GM18951 (cell line): ENCODE measurements at regions not wholly inside any gene's neighbourhood (a gene's known extent, or its start where the extent isn't known, plus 50 kb on each side); places are given as distances from the start of the nearest gene placed in this dataset.

Experiments used
- POLR2A ChIP-seq: IDR thresholded peaks from 4 replicates; pipeline ENCODE4 v1.6.1; 2011; ENCODE audit warnings: mild to moderate bottlenecking; ENCODE audit not compliant: insufficient read length, insufficient read depth; ENCODE audit errors: extremely low read depth
- in situ Hi-C: fragments of 300-500 bp; cut with MboI; formaldehyde crosslinking; loops from one replicate; pipeline ENCODE4 v1.12.0; 2022; ENCODE audit warnings: low sequenced_read_pairs, mixed read lengths, inconsistent platforms; ENCODE audit not compliant: unreplicated experiment

DNA sequence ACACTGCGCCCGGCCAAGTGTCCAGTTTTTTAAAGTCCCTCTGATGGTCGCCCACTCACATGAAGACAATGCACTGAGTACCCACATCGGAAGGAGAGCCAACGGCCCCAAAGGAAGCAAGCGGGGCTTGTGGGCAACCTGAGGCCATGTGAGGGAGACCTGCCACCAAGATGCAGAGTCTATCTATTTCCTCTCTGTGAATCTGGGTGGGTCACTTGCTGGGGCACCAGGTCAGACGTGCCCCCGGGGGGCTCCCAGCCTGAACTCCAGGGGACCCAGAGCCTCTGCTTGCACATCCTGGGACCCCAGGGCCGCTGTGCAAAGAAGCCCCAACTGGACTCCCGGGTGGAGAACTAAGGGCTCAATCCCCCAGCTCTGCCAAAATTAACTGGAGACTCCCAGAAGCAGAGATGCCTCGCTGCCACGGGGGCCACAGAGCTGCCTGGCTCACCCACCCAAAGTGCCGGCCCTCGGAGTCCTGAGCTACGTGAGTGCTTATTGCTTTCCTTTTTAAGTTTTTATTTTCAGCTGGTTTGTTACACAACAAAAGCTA is 106.4 kb downstream of the BRD1 start:
- in situ Hi-C loops = no loop called here
- TF ChIP-seq POLR2A = no peak

DNA sequence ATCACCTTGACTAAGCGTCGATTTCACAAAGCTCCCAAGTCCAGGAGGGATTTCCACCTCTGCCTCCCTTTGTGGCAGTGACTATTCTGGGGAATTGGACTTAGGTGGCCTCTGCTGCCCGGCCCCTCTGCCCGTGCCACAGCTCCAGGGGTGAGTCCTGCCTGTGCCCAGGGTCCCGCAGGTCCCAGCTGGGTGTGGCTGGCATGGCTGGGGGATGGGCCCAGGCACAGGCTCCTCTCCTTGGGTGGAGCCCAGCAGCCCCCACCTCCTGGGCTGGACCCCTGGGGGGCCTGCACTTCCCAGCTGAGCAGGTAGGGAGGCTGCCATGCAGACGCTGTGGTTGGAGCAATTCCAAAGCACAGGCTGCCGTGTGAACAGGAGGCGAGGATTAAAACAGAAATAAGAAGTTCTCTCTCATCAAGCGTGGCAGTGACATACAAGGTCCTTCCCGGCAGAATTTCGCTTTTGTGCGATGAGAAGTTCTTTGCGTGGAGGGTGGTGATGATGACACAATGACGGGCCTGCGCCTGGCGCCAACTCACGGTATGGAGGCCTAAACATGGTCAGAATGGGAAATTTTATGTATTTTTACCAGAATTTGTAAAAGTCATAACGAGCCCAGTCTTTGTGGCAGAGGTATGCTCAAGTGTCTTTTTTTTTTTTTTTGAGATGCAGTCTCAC is 107.3 kb downstream of the BRD1 start:
- no peak for TF ChIP-seq POLR2A
- in situ Hi-C loops = no loop called here

DNA sequence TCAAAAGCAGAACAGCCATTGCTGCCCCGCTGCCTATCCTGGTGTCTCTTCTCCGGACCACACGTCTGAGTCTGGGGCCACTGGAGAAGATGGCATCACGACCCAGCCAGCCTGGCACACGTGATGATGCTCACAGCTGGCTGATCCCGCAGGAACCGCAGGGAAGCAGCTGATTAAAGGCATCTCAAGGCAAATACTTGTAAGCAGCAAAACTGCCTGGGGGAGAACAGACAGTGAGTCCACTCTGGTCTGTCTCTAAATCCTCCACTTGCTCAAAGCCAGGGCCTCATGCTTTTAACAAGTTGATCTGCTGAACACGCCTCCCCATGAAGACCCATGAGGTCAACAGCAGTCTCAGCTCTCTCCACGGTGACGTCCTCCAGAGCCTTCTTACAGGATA is 108.6 kb downstream of the BRD1 start:
- no peak for TF ChIP-seq POLR2A
- in situ Hi-C loops = no loop called here

DNA sequence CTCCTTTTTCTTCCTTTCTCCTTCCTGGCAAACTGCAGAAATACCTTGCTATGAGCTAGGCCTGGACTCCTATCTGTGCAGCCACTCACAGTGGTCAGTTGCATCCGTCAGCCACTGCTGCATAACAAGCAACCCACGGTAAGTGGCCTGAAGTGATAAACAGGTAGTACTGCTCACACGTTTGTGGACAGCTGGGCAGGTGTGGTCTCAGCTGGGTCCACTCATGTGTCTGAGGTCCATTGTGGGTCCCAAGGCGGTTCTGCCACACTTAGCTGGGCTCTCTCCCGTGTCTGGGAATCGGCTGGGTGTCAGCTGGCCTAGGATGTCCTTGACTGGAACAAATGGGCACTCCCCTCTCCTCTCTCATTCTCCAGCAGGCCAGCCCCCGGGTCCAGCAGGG is 109.3 kb downstream of the BRD1 start:
- in situ Hi-C loops = no loop called here
- TF ChIP-seq POLR2A = no peak

DNA sequence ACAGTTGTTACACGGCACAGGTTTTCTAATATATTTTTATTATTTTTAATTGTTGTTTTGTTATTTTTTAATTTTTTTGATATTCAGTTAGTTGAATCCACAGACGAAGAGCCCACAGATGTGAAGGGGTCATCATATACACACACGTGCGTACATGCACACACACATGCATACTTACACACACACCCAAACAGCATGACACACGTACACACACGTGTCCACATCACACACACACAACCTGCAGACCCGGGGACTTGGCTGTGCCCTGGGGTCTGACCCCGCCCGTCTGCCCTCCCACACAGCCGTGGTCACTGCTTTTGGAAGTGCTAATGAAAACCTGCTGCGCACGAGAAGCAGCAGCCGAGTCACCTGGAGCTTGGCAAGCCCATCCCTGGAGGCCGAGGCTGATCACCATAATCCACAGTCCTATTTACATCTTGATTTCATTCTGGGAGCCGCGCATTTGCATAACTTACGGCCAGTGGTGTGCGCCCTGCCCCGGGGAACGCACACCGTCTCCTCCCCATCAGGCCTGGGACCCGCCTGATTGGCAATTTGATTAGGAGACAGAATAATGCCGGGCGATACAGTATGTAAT is 110.3 kb downstream of the BRD1 start:
- in situ Hi-C loops = no loop called here
- TF ChIP-seq POLR2A = no peak

DNA sequence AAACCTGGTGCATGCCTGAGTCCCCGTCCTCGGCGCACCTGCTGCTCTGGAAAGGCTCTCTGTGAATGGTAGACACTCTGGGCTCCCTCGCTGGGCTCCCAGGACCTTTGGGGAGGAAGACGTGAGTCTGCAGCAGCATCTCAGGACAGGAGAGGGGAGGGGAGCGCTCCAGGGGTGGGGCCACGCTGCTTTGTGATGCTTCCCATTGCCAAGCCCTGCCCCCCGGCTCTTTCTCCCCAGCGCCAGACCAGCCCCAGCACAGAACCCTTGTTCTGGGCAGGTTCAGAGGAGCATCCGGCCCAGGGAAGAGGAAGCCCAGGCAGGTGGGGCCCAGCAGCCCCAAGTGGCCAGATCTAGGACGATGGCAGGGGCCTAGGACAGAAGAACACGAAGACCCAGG is 111.2 kb downstream of the BRD1 start:
- in situ Hi-C loops = no loop called here
- TF ChIP-seq POLR2A = no peak

DNA sequence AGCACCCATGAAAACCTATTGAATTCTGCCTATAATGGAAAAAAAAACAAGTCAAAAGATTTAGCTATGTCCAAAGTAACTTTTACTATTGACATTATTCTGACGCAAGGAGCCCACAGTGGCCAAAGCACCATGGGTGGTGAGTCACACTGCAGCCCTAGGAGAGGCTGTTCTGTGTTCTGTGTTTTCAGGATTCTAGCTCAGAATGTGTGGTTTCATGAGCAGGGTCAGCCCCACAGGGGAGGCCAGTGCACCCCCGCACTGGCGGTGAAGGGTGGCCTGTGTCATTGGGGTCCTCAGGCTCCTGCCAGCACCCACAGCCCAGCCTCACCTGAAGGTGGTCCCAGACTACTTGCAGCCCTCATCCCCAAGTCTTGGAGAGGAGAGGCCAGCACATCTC is 112.2 kb downstream of the BRD1 start:
- in situ Hi-C loops = no loop called here
- no peak for TF ChIP-seq POLR2A

DNA sequence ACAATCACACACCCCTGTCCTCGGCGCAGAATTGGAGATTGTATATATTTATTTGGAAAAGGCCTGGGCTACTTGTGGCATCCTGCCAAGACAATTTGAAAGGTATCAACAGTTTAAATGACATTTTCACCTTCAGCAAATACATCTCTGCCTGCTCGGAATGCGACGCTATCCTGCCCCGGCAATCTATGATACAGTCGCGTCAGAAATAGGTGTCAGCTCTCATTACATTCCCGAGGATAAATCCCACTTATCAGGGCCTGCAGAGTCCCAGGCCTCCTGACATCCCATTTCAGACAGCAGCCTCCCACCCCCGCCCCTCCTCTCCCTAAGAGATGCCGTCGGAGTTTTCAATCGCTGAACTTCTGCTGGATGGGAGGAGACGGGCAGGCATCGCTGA is 114.7 kb downstream of the BRD1 start:
- in situ Hi-C loops = no loop called here
- no peak for TF ChIP-seq POLR2A

DNA sequence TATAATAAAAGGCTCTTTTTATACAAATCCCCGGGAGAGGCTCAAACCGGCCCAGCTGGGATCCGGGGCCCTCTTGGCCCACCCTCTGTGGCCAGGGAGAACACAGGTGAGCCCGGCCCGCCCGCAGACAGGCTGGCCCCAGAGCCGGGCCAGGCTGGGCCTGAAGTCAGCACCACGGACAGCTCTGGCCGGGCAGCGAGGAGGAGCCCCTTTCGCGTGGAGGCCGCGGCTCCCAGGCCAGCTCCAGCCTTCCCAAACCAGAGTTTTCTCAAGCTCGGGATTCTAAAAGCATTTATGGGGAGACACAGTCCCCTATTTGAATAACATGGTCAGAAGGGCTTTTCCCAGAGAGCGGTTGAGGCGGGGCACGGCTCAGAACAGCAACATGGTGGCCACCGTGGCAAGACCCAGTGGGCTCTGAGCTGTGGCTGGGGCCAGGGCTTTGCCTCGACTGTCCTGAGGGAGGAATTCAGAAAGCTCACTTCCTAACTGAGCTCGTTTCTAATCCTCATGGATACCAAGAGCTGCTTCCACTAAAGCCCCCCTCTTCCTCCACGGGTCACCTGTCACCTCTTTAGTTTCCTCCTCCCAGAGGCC is 115.4 kb downstream of the BRD1 start:
- in situ Hi-C loops = no loop called here
- no peak for TF ChIP-seq POLR2A

DNA sequence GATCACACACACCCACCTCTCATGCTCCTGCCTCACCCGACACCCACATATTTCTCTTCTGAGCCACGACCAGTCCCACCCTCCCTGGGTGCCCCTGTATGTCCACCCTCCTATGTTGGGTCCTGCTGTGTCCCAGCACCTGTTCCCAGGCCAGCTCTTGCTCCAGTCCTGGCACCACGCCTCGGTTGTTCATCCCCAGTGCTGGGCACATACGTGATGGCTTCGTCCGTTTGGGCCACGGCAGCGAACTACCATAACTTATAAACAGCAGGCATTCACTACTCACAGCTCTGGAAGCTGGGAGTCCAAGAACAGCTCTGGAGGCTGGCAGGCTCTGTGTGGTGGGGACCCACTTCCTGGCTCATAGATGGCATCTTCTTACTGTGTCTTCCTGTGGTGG is 116.9 kb downstream of the BRD1 start:
- TF ChIP-seq POLR2A = no peak
- in situ Hi-C loops = no loop called here

DNA sequence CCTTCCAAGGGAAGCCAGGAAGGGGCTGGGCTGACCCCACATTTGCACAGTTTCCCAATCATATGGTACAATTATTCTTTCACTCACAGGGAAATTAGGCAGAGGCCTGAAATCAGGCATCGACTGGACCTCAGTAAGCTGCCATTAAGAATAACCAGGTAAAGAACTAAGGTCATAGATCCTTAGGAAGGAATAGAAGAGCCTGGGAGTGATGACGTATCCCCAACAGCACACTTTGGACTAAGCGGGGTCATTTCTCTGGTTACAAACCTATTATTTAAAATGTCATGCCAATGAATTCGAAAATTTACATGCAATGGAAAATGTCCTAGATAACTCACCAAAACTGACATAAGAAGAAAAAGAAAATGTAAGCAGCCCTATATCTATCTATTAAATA is 118.2 kb downstream of the BRD1 start:
- TF ChIP-seq POLR2A = no peak
- in situ Hi-C loops = no loop called here

DNA sequence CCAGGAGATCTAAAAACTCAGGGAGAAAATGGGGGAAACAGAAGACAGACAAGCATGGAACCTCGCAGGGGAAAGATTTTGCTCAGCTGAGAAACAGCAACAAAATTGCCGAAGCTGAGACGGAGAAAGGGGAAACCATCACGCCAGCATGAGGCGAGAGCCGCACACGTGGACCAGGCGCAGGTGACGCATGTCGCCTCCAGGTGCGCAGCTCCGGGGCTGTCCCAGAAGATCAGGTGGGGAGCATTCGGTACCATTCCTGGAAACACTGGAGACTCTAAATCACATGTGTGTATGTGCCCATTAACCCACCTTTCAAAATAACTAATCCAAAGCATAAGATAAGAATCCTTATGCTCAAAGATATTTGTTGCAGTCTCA is 121.7 kb downstream of the BRD1 start:
- in situ Hi-C loops = no loop called here

DNA sequence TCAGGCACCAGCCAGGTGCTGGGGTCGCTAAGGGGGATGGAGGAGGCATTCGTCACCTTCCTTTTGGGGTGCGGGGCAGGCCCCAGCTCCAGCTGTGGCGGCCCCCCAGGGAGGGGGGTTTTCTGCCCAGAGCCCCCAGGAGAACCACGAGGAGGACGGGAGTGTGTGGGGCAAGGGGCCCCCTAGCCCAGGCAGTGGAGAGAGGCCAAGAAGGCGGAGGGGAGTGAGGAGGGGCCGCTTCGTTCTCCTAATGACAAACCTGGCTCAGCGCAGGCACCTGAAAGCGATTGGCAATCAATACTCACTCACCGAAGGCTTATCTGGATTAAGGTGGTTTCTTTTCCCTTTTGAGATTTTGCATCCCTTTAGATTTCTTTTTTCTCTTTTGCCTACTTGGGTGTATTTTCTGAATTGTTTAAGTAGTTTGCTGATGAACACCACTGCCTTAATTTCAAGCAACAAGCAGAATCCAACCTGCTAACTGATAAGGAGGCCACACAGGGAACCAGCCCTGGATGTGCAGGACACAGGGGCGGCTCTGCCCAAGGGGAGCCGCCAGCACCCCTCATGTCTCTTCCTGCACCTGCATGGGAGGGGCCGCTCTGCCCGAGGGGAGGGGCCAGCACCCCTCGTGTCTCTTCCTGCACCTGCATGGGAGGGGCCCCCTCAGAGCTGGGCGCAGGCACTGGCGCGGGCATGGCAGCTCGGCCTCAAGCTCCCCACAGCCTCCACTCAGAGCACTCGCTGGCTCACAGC is 122.3 kb downstream of the BRD1 start:
- in situ Hi-C loops = no loop called here
- TF ChIP-seq POLR2A = no peak

More for the DNA sequence above, 121.7 kb downstream of the BRD1 start:
- TF ChIP-seq POLR2A = no peak

DNA sequence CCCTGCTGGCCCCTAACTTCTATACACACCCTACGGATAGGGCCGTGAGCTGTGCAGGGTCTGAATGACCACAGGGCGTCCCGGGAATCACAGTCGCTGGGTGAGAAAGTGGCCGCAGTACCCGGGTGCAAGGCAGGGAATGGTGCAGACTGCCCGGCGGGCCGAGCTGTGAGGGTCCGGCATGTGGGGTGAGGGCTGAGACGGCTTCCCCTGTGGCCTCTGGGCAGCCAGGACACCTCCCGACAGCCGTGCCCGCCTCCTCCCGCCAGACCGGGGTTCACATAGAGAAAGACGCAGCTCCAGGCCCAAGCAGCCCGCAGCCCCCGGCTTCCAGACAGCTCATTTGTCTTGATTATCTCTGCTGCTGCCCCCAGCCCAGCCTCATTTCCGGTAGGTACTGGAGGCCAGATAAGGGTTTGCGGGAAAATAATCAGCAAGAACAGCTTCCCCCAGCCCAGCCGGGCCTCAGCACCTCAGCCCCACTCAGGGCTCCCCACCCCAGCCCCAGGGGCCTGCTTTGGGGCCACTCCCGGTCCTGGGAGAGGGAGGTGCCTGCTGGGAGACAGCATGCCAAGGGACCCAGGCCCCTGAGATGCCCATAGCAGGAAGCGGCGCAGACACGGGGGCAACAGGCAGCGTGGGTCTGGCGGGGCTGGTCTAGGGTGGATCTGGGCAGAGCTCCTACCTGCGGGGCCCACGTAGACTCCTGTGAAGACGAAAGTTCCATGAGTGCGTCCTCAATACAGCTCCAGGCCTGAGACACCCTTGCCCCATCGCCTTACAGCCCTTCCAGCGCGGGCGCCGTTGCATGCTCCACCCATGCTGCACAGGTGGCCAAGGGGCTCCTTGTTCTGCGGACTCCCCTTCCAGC is 123.1 kb downstream of the BRD1 start:
- in situ Hi-C loops = no loop called here

More for the DNA sequence above, 123.1 kb downstream of the BRD1 start:
- no peak for TF ChIP-seq POLR2A
